ENCODE measurements at regions not wholly inside any gene's neighbourhood (a gene's known extent, or its start where the extent isn't known, plus 50 kb on each side); places are given as distances from the start of the nearest gene placed in this dataset.

GRCh38 chr6:168908166-168908565, 345.5 kb downstream of the THBS2 start:
- no peak for TF ChIP-seq CTCF (IDR thresholded peaks at IDR 0.05; ENCODE audit: low read depth, low read length, missing control alignments)
- no peak for DNase-seq (ENCODE audit: low read depth)
- no peak overlapping the region for H3K4me3 ChIP-seq (ENCODE audit: low read depth, low read length)

GRCh38 chr6:168906391-168906790, 347.3 kb downstream of the THBS2 start:
- no peak for DNase-seq (ENCODE audit: low read depth)
- H3K4me3 ChIP-seq (ENCODE audit: low read depth, low read length): no peak overlapping the region
- no peak for TF ChIP-seq CTCF (IDR thresholded peaks at IDR 0.05; ENCODE audit: low read depth, low read length, missing control alignments)

- DNase-seq (ENCODE audit: low read depth): no peak
- no peak overlapping the region for H3K4me3 ChIP-seq (ENCODE audit: low read depth, low read length)
- no peak for TF ChIP-seq CTCF (IDR thresholded peaks at IDR 0.05; ENCODE audit: low read depth, low read length, missing control alignments)
These were observed 348.1 kb downstream of the THBS2 start for GRCh38 chr6:168905451-168906090.

GRCh38 chr6:168903613-168904345, 349.9 kb downstream of the THBS2 start:
- H3K4me3 ChIP-seq (ENCODE audit: low read depth, low read length): no peak overlapping the region
- DNase-seq (ENCODE audit: low read depth): no peak
- TF ChIP-seq CTCF (IDR thresholded peaks at IDR 0.05; ENCODE audit: low read depth, low read length, missing control alignments): no peak

GRCh38 chr6:168902075-168902474, 351.6 kb downstream of the THBS2 start:
- no peak for DNase-seq (ENCODE audit: low read depth)
- no peak for TF ChIP-seq CTCF (IDR thresholded peaks at IDR 0.05; ENCODE audit: low read depth, low read length, missing control alignments)
- no peak overlapping the region for H3K4me3 ChIP-seq (ENCODE audit: low read depth, low read length)

- no peak for DNase-seq (ENCODE audit: low read depth)
- H3K4me3 ChIP-seq (ENCODE audit: low read depth, low read length): no peak overlapping the region
- TF ChIP-seq CTCF (IDR thresholded peaks at IDR 0.05; ENCODE audit: low read depth, low read length, missing control alignments): no peak
These were observed 352.6 kb downstream of the THBS2 start for GRCh38 chr6:168901076-168901475.

- no peak for DNase-seq (ENCODE audit: low read depth)
- no peak for TF ChIP-seq CTCF (IDR thresholded peaks at IDR 0.05; ENCODE audit: low read depth, low read length, missing control alignments)
- no peak overlapping the region for H3K4me3 ChIP-seq (ENCODE audit: low read depth, low read length)
These were observed 357.3 kb downstream of the THBS2 start for GRCh38 chr6:168896321-168896720.
